Anterior cingulate cortex (tissue), 58 donors: ENCODE measurements at regions not wholly inside any gene's neighbourhood (a gene's known extent, or its start where the extent isn't known, plus 50 kb on each side); places are given as distances from the start of the nearest gene placed in this dataset.

Experiments
- DNase-seq, 58 donors: peaks; one replicate each; lab custom pipeline; 2025; lab: John Stamatoyannopoulos, UW

GRCh38 chr10:111430070-111430469, 353.2 kb downstream of the ADRA2A start:
- DNase-seq, result no peak

- no peak for DNase-seq
Observed at GRCh38 chr10:111432588-111432987, 355.8 kb downstream of the ADRA2A start.

- DNase-seq, result no peak
Observed at GRCh38 chr10:111435871-111436270, 359.0 kb downstream of the ADRA2A start.

- no peak for DNase-seq
Observed at GRCh38 chr10:111439034-111439842, 362.4 kb downstream of the ADRA2A start.

GRCh38 chr10:111440501-111440900, 363.7 kb downstream of the ADRA2A start:
- DNase-seq, result no peak

GRCh38 chr10:111445667-111446066, 368.8 kb downstream of the ADRA2A start:
- DNase-seq, result no peak

GRCh38 chr10:111446966-111447365, 370.1 kb downstream of the ADRA2A start:
- no peak for DNase-seq

GRCh38 chr10:111452153-111452552, 375.3 kb downstream of the ADRA2A start:
- DNase-seq, result no peak

GRCh38 chr10:111455776-111456426, 379.1 kb downstream of the ADRA2A start:
- peak in 1 of 58 donors; percentile 2 for DNase-seq

- no peak for DNase-seq
Observed at GRCh38 chr10:111458256-111458655, 381.4 kb downstream of the ADRA2A start.

GRCh38 chr10:111459967-111460366, 383.1 kb downstream of the ADRA2A start:
- DNase-seq, result no peak

- no peak for DNase-seq
Observed at GRCh38 chr10:111472445-111472844, 395.6 kb downstream of the ADRA2A start.

GRCh38 chr10:111473361-111473760, 396.5 kb downstream of the ADRA2A start:
- no peak for DNase-seq

GRCh38 chr10:111474786-111475185, 398.0 kb downstream of the ADRA2A start:
- DNase-seq, result no peak

- no peak for DNase-seq
Observed at GRCh38 chr10:111475720-111476119, 398.9 kb downstream of the ADRA2A start.

GRCh38 chr10:111478651-111479050, 401.8 kb downstream of the ADRA2A start:
- no peak for DNase-seq

- no peak for DNase-seq
Observed at GRCh38 chr10:111479966-111480365, 403.1 kb downstream of the ADRA2A start.

- peak in 1 of 58 donors; percentile 1 for DNase-seq
Observed at GRCh38 chr10:111481261-111481826, 404.5 kb downstream of the ADRA2A start.

GRCh38 chr10:111481866-111482265, 405.0 kb downstream of the ADRA2A start:
- DNase-seq, result no peak

- no peak for DNase-seq
Observed at GRCh38 chr10:111482621-111483216, 405.9 kb downstream of the ADRA2A start.

- DNase-seq, result no peak
Observed at GRCh38 chr10:111485767-111486166, 408.9 kb downstream of the ADRA2A start.
